Fibroblast of villous mesenchyme (primary cell): ENCODE measurements at regions not wholly inside any gene's neighbourhood (a gene's known extent, or its start where the extent isn't known, plus 50 kb on each side); places are given as distances from the start of the nearest gene placed in this dataset.

Experiments
- DNase-seq: peaks from one replicate; pipeline ENCODE4 v3.0.0-alpha.2; 2010; ENCODE audit warnings: low read depth
- H3K4me3 ChIP-seq: 2 replicates; pipeline ENCODE4 v1.5.1; 2011; ENCODE audit warnings: low read depth, mild to moderate bottlenecking, low read length
- CTCF ChIP-seq: IDR thresholded peaks from 2 replicates; pipeline ENCODE4 v1.5.1; 2012; ENCODE audit warnings: low read depth, mild to moderate bottlenecking, low read length; ENCODE audit not compliant: insufficient read depth

- no peak overlapping the region for H3K4me3 ChIP-seq
- no peak for TF ChIP-seq CTCF
- DNase-seq: no peak
Measured at GRCh38 chr5:4246447-4246846, 650.8 kb downstream of the IRX1 start.

GRCh38 chr5:4250254-4250653 is 654.6 kb downstream of the IRX1 start:
- no peak overlapping the region for H3K4me3 ChIP-seq
- DNase-seq: no peak
- no peak for TF ChIP-seq CTCF

GRCh38 chr5:4252385-4252784 is 656.8 kb downstream of the IRX1 start:
- no peak for TF ChIP-seq CTCF
- no peak overlapping the region for H3K4me3 ChIP-seq
- DNase-seq: no peak

GRCh38 chr5:4254736-4255135 is 659.1 kb downstream of the IRX1 start:
- H3K4me3 ChIP-seq: no peak overlapping the region
- DNase-seq: no peak
- TF ChIP-seq CTCF: no peak

- no peak for TF ChIP-seq CTCF
- DNase-seq: no peak
- no peak overlapping the region for H3K4me3 ChIP-seq
Measured at GRCh38 chr5:4255441-4255840, 659.8 kb downstream of the IRX1 start.

GRCh38 chr5:4258170-4258569 is 662.5 kb downstream of the IRX1 start:
- H3K4me3 ChIP-seq: no peak overlapping the region
- DNase-seq: no peak
- no peak for TF ChIP-seq CTCF

GRCh38 chr5:4271193-4271592 is 675.6 kb downstream of the IRX1 start:
- DNase-seq: no peak
- no peak overlapping the region for H3K4me3 ChIP-seq
- TF ChIP-seq CTCF: no peak
